ENCODE measurements at regions not wholly inside any gene's neighbourhood (a gene's known extent, or its start where the extent isn't known, plus 50 kb on each side); places are given as distances from the start of the nearest gene placed in this dataset.

DNA sequence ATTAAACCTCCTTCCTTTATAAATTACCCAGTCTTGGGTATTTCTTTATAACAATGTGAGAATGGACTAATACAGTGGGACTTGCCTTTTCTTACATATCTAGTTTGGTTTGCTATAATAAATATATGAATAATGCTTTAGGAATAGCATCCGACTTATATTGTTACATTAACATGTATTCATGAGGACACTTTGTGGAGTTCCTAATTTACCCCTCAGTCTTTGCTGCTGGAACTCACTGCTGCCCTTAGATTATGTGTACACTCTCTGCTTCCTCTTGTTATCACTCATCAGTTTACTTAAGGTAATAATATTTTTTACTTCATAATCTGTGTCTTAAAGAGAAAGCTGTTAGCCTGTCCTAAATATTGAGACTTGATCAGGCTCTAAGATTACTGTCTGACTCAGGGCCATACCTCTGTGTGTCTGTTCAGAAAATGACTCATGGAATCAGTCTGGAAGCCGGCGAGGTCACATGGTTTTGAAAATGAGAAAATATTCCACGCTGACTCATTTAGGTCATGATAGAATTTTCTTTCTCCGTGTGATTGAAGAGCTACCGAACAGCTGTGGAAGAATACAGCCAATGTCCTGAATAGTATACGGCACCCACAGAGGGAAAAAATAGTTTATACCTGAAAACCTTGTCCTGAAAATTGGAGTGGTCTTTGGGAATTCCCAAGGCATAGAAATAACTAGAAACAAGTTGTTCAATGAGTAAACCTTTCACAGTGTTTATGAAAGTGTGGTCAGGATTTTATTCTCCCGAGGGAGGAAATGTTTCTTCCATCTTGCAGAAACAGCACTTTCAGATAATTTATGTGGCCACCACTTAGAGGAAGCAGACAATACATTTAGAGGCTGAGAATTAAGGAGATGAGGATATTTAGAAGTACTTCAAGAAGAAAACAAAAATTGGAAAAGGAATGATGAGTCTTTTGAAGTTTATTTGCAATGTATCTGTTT, 156.4 kb downstream of the DSEL start:
- H3K27ac ChIP-seq (ENCODE audit: low read depth in 1 of 2, low read length in 2 of 2): no peak overlapping the region
- no peaks in the 10 kb centered on the region for H3K27me3 ChIP-seq (ENCODE audit: control insufficient read depth in 4 of 4, insufficient read depth in 4 of 4, low read length in 3 of 4)
- no peak for DNase-seq (ENCODE audit: low spot score)
- 72% methylated on average over 8 of the region's 8 CpGs for whole genome bisulfite sequencing
- H3K9me3 ChIP-seq (ENCODE audit: control insufficient read depth in 4 of 4, low read length in 3 of 4): no peaks in the 10 kb centered on the region
- no peaks in the 10 kb centered on the region for H3K4me1 ChIP-seq (ENCODE audit: control insufficient read depth in 4 of 4, insufficient read depth in 4 of 4, low read length in 3 of 4)
- no peak overlapping the region for H3K9ac ChIP-seq (ENCODE audit: low read depth in 1 of 2, low read length in 2 of 2)
- TF ChIP-seq JUND (IDR thresholded peaks at IDR 0.05) (peak; percentile 64 to 73), HNF4A (conservative IDR thresholded peaks at IDR 0.05) (no peak)
- H3K36me3 ChIP-seq (ENCODE audit: control insufficient read depth in 4 of 4, insufficient read depth in 3 of 4, low read depth in 1 of 4, low read length in 3 of 4): no peaks in the 10 kb centered on the region
- no peak overlapping the region for H3K4me3 ChIP-seq (ENCODE audit: low read depth in 1 of 3, low read length in 3 of 3)

DNA sequence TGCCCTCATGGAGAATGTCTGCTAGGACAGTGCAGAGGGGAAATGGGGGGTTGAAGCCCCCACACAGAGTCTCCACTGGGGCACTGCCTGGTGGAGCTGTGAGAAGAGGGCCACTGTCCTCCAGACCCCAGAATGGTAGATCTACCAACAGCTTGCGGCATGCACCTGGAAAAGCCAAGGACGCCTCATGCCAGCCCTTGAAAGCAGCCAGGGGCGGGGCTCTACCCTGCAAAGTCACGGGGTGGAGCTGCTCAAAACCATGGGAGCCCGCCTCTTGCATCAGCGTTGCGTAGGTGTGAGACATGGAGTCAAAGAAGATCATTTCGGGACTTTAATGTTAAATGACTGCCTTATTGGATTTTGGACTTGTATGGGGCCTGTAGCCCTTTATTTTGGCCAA, 157.6 kb downstream of the DSEL start:
- H3K27me3 ChIP-seq (ENCODE audit: control insufficient read depth in 4 of 4, insufficient read depth in 4 of 4, low read length in 3 of 4): no peaks in the 10 kb centered on the region
- H3K4me1 ChIP-seq (ENCODE audit: control insufficient read depth in 4 of 4, insufficient read depth in 4 of 4, low read length in 3 of 4): no peaks in the 10 kb centered on the region
- H3K9me3 ChIP-seq (ENCODE audit: control insufficient read depth in 4 of 4, low read length in 3 of 4): no peaks in the 10 kb centered on the region
- TF ChIP-seq JUND (IDR thresholded peaks at IDR 0.05) (no peak), TAF1 (conservative IDR thresholded peaks at IDR 0.05) (no peak), RXRA (IDR thresholded peaks at IDR 0.05) (no peak), HNF4A (conservative IDR thresholded peaks at IDR 0.05) (no peak), NR2F2 (IDR thresholded peaks at IDR 0.05) (no peak), SP1 (IDR thresholded peaks at IDR 0.05) (no peak), HNF4G (IDR thresholded peaks at IDR 0.05) (no peak), FOXA1 (IDR thresholded peaks at IDR 0.05) (no peak), FOXA2 (IDR thresholded peaks at IDR 0.05) (no peak), EGR1 (IDR thresholded peaks at IDR 0.05; ENCODE audit: low read depth in 2 of 2) (no peak)
- TF ChIP-seq, protein P1, sequence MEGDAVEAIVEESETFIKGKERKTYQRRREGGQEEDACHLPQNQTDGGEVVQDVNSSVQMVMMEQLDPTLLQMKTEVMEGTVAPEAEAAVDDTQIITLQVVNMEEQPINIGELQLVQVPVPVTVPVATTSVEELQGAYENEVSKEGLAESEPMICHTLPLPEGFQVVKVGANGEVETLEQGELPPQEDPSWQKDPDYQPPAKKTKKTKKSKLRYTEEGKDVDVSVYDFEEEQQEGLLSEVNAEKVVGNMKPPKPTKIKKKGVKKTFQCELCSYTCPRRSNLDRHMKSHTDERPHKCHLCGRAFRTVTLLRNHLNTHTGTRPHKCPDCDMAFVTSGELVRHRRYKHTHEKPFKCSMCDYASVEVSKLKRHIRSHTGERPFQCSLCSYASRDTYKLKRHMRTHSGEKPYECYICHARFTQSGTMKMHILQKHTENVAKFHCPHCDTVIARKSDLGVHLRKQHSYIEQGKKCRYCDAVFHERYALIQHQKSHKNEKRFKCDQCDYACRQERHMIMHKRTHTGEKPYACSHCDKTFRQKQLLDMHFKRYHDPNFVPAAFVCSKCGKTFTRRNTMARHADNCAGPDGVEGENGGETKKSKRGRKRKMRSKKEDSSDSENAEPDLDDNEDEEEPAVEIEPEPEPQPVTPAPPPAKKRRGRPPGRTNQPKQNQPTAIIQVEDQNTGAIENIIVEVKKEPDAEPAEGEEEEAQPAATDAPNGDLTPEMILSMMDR (IDR thresholded peaks at IDR 0.05; ENCODE audit: low read depth, low read length, missing input control): no peak
- TF ChIP-seq, protein P2, sequence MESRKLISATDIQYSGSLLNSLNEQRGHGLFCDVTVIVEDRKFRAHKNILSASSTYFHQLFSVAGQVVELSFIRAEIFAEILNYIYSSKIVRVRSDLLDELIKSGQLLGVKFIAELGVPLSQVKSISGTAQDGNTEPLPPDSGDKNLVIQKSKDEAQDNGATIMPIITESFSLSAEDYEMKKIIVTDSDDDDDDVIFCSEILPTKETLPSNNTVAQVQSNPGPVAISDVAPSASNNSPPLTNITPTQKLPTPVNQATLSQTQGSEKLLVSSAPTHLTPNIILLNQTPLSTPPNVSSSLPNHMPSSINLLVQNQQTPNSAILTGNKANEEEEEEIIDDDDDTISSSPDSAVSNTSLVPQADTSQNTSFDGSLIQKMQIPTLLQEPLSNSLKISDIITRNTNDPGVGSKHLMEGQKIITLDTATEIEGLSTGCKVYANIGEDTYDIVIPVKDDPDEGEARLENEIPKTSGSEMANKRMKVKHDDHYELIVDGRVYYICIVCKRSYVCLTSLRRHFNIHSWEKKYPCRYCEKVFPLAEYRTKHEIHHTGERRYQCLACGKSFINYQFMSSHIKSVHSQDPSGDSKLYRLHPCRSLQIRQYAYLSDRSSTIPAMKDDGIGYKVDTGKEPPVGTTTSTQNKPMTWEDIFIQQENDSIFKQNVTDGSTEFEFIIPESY (IDR thresholded peaks at IDR 0.05): no peak
- TF ChIP-seq, protein P3, sequence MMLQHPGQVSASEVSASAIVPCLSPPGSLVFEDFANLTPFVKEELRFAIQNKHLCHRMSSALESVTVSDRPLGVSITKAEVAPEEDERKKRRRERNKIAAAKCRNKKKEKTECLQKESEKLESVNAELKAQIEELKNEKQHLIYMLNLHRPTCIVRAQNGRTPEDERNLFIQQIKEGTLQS (IDR thresholded peaks at IDR 0.05): no peak
- TF ChIP-seq, protein P4, sequence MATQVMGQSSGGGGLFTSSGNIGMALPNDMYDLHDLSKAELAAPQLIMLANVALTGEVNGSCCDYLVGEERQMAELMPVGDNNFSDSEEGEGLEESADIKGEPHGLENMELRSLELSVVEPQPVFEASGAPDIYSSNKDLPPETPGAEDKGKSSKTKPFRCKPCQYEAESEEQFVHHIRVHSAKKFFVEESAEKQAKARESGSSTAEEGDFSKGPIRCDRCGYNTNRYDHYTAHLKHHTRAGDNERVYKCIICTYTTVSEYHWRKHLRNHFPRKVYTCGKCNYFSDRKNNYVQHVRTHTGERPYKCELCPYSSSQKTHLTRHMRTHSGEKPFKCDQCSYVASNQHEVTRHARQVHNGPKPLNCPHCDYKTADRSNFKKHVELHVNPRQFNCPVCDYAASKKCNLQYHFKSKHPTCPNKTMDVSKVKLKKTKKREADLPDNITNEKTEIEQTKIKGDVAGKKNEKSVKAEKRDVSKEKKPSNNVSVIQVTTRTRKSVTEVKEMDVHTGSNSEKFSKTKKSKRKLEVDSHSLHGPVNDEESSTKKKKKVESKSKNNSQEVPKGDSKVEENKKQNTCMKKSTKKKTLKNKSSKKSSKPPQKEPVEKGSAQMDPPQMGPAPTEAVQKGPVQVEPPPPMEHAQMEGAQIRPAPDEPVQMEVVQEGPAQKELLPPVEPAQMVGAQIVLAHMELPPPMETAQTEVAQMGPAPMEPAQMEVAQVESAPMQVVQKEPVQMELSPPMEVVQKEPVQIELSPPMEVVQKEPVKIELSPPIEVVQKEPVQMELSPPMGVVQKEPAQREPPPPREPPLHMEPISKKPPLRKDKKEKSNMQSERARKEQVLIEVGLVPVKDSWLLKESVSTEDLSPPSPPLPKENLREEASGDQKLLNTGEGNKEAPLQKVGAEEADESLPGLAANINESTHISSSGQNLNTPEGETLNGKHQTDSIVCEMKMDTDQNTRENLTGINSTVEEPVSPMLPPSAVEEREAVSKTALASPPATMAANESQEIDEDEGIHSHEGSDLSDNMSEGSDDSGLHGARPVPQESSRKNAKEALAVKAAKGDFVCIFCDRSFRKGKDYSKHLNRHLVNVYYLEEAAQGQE (IDR thresholded peaks at IDR 0.05): no peak
- no peak for DNase-seq (ENCODE audit: low spot score)
- no peak overlapping the region for H3K4me3 ChIP-seq (ENCODE audit: low read depth in 1 of 3, low read length in 3 of 3)
- WGBS: 85% methylated on average over 8 of the region's 8 CpGs
- H3K36me3 ChIP-seq (ENCODE audit: control insufficient read depth in 4 of 4, insufficient read depth in 3 of 4, low read depth in 1 of 4, low read length in 3 of 4): no peaks in the 10 kb centered on the region
- H3K9ac ChIP-seq (ENCODE audit: low read depth in 1 of 2, low read length in 2 of 2): no peak overlapping the region
- no peak overlapping the region for H3K27ac ChIP-seq (ENCODE audit: low read depth in 1 of 2, low read length in 2 of 2)

All from liver (tissue), 8 donors.